GM12878 (cell line): ENCODE measurements at regions not wholly inside any gene's neighbourhood (a gene's known extent, or its start where the extent isn't known, plus 50 kb on each side); places are given as distances from the start of the nearest gene placed in this dataset.

Source experiments
- ATAC-seq: fragments of 200-7000 bp; cut with Tn5 transposase; 3 replicates; pipeline ENCODE4 v1.9.1; 2020; ENCODE audit warnings: mild to moderate bottlenecking, moderate library complexity
- BruUV-seq: library from RNA; stranded (reverse); fragments of 400-500 nt; replicated peaks from 2 replicates; lab custom pipeline; 2021; lab: Mats Ljungman, UMichigan
- CTCF ChIA-PET: fragments of 300-600 bp; sonication (Branson Sonifier 250); formaldehyde crosslinking; extraction: SDS; loops from one replicate; lab custom pipeline; 2021; ENCODE audit warnings: inconsistent platforms; lab: Yijun Ruan, JAX
- POLR2A ChIA-PET: fragments of 350-600 bp; formaldehyde crosslinking; extraction: SDS; loops from one replicate; lab custom pipeline; 2021; ENCODE audit warnings: inconsistent platforms; lab: Charles Lee
- RAD21 ChIA-PET: fragments of 300-600 bp; sonication (Branson Sonifier 250); formaldehyde crosslinking; loops from one replicate; lab custom pipeline; 2023; ENCODE audit warnings: antibody characterized with exemption; ENCODE audit not compliant: unreplicated experiment; lab: Charles Lee
- SMC1A ChIA-PET: fragments of 300-600 bp; sonication (Branson Sonifier 250); formaldehyde crosslinking; loops from one replicate; lab custom pipeline; 2023; ENCODE audit not compliant: unreplicated experiment, uncharacterized antibody; lab: Charles Lee
- DNase-seq: peaks from one replicate; pipeline ENCODE4 v3.0.0-alpha.2; 2011; ENCODE audit warnings: low read depth, low spot score
- FAIRE-seq: peaks from 3 replicates; lab custom pipeline; 2011; peaks lifted over from hg19 to GRCh38; lab: Jason Lieb, UNC
- H2AFZ ChIP-seq: 2 replicates; pipeline ENCODE4 v1.6.0; 2011; ENCODE audit warnings: low read depth, low read length, control low read depth; ENCODE audit not compliant: control insufficient read depth
- H3K27ac ChIP-seq: 2 replicates; pipeline ENCODE4 v1.5.1; 2011; ENCODE audit warnings: control low read depth; ENCODE audit not compliant: control insufficient read depth, insufficient read depth
- H3K27me3 ChIP-seq, 2 experiments: replicated peaks in 1 of 2; 2 replicates each; pipeline versions ENCODE4 v1.6.0 to v1.6.1; 2011; ENCODE audit warnings: low read length in 1 of 2; ENCODE audit not compliant: control insufficient read depth in 2 of 2, insufficient read depth in 2 of 2
- H3K36me3 ChIP-seq, 2 experiments: 2 replicates each; pipeline ENCODE4 v1.5.1; 2011; ENCODE audit warnings: low read length in 1 of 2; ENCODE audit not compliant: control insufficient read depth in 2 of 2, insufficient read depth in 2 of 2
- H3K4me1 ChIP-seq: 2 replicates; pipeline ENCODE4 v1.6.1; 2011; ENCODE audit warnings: mild to moderate bottlenecking, low read length, moderate library complexity, mixed read lengths; ENCODE audit not compliant: control insufficient read depth, insufficient read depth
- H3K4me2 ChIP-seq: 2 replicates; pipeline ENCODE4 v1.6.0; 2011; ENCODE audit warnings: control low read depth; ENCODE audit not compliant: control insufficient read depth, insufficient read depth
- H3K4me3 ChIP-seq: fragments of 200-600 bp; sonication (generic); 2 replicates; pipeline ENCODE4 v1.5.1; 2016
- H3K79me2 ChIP-seq: 2 replicates; pipeline ENCODE4 v1.6.0; 2011; ENCODE audit warnings: low read length; ENCODE audit not compliant: control insufficient read depth, insufficient read depth
- H3K9ac ChIP-seq: 2 replicates; pipeline ENCODE4 v1.8.0; 2011; ENCODE audit warnings: low read length, control low read depth, mixed read lengths; ENCODE audit not compliant: control insufficient read depth, insufficient read depth
- H3K9me3 ChIP-seq: replicated peaks from 3 replicates; pipeline ENCODE4 v1.5.1; 2011; ENCODE audit warnings: mild to moderate bottlenecking, low read length; ENCODE audit not compliant: control insufficient read depth, insufficient read depth
- H4K20me1 ChIP-seq: 2 replicates; pipeline ENCODE4 v1.6.0; 2011; ENCODE audit not compliant: control insufficient read depth, insufficient read depth
- ATF7 ChIP-seq: fragments of 450-650 bp; IDR thresholded peaks from 2 replicates; pipeline ENCODE4 v1.6.1; 2016; ENCODE audit warnings: low read depth, mild to moderate bottlenecking
- CREB1 ChIP-seq: IDR thresholded peaks from 2 replicates; pipeline ENCODE4 v1.6.1; 2012; ENCODE audit warnings: low read depth, mild to moderate bottlenecking, inconsistent platforms
- EED ChIP-seq: sonication (generic); IDR thresholded peaks from 2 replicates; pipeline ENCODE4 v1.6.1; 2016; ENCODE audit warnings: antibody characterized with exemption, low read depth
- ETV6 ChIP-seq, 2 experiments: fragments of 450-650 bp in 1 of 2; IDR thresholded peaks in 1 of 2; conservative IDR thresholded peaks in 1 of 2; 2 replicates each; pipeline ENCODE4 v1.6.1; 2014; ENCODE audit warnings: antibody characterized with exemption in 1 of 2, borderline replicate concordance in 1 of 2, low read depth in 1 of 2, mild to moderate bottlenecking in 1 of 2, moderate library complexity in 1 of 2
- FOS ChIP-seq: IDR thresholded peaks from 3 replicates; pipeline ENCODE4 v1.6.1; 2011; ENCODE audit warnings: borderline replicate concordance; ENCODE audit not compliant: insufficient read length; ENCODE audit errors: extremely low read depth
- HCFC1 ChIP-seq: fragments of 150-350 bp; IDR thresholded peaks from 2 replicates; pipeline ENCODE4 v1.6.1; 2014; ENCODE audit warnings: low read length
- HDGF ChIP-seq: fragments of 450-650 bp; IDR thresholded peaks from 2 replicates; pipeline ENCODE4 v1.6.1; 2016; ENCODE audit warnings: antibody characterized with exemption
- IRF3 ChIP-seq: fragments of 450-650 bp; IDR thresholded peaks from 2 replicates; pipeline ENCODE4 v1.6.1; 2014; ENCODE audit warnings: mild to moderate bottlenecking
- JUND ChIP-seq: IDR thresholded peaks from 2 replicates; pipeline ENCODE4 v1.6.1; 2012; ENCODE audit warnings: low read depth, mild to moderate bottlenecking, low read length, improper control_type of control experiment, moderate library complexity
- KAT2A ChIP-seq: conservative IDR thresholded peaks from 2 replicates; pipeline ENCODE4 v1.6.1; 2011; ENCODE audit warnings: low read depth, low read length; ENCODE audit not compliant: control insufficient read depth
- MEF2A ChIP-seq: IDR thresholded peaks from 2 replicates; pipeline ENCODE4 v1.6.1; 2011; ENCODE audit warnings: low read depth, mild to moderate bottlenecking, low read length, moderate library complexity; ENCODE audit not compliant: insufficient read depth
- MXI1 ChIP-seq: fragments of 150-350 bp; IDR thresholded peaks from 2 replicates; pipeline ENCODE4 v1.6.1; 2011; ENCODE audit warnings: low read depth, mild to moderate bottlenecking, inconsistent platforms, low read length, improper control_type of control experiment
- NFIC ChIP-seq: IDR thresholded peaks from 2 replicates; pipeline ENCODE4 v1.6.1; 2012; ENCODE audit warnings: low read depth, mild to moderate bottlenecking, inconsistent platforms, low read length, moderate library complexity
- NFXL1 ChIP-seq: fragments of 450-650 bp; IDR thresholded peaks from 2 replicates; pipeline ENCODE4 v1.6.1; 2017; ENCODE audit warnings: antibody characterized with exemption, mild to moderate bottlenecking, borderline replicate concordance
- RBBP5 ChIP-seq: fragments of 200-600 bp; sonication (generic); conservative IDR thresholded peaks from 2 replicates; pipeline ENCODE4 v1.6.1; 2016
- SIN3A ChIP-seq: IDR thresholded peaks from 2 replicates; pipeline ENCODE4 v1.6.1; 2012; ENCODE audit warnings: low read depth, low read length, improper control_type of control experiment
- SPI1 ChIP-seq: IDR thresholded peaks from 2 replicates; pipeline ENCODE4 v1.6.1; 2011; ENCODE audit warnings: low read depth, mild to moderate bottlenecking, low read length, moderate library complexity, borderline replicate concordance; ENCODE audit not compliant: insufficient read depth
- TCF3 ChIP-seq: IDR thresholded peaks from 2 replicates; pipeline ENCODE4 v1.6.1; 2012; ENCODE audit warnings: low read depth, mild to moderate bottlenecking, low read length, borderline replicate concordance; ENCODE audit not compliant: insufficient read depth
- WGBS: methylation state at CpG from one replicate; pipeline ENCODE4 v1.1.6; 2016; ENCODE audit warnings: low lambda C conversion rate; ENCODE audit not compliant: insufficient replicate concordance, insufficient coverage; ENCODE audit errors: missing lambda C conversion rate; 5-methylcytosine and 5-hydroxymethylcytosine counted together
- in situ Hi-C: fragments of 300-500 bp; cut with MboI; formaldehyde crosslinking; loops from 9 replicates; pipeline ENCODE4 v1.14.3; 2018; ENCODE audit warnings: mixed read lengths
- intact Hi-C: fragments of 100-400 bp; cut with micrococcal nuclease; formaldehyde crosslinking; loops from one replicate; pipeline ENCODE4 v1.14.2; 2022; ENCODE audit not compliant: unreplicated experiment
- TF ChIP-seq, protein P1 (sequence below): IDR thresholded peaks from 2 replicates; pipeline ENCODE4 v1.6.1; 2012; ENCODE audit warnings: low read depth, low read length, improper control_type of control experiment
- TF ChIP-seq, protein P2 (sequence below): fragments of 150-350 bp; IDR thresholded peaks from 2 replicates; pipeline ENCODE4 v1.6.1; 2014; ENCODE audit warnings: mild to moderate bottlenecking, low read depth, low read length

GRCh38 chr1:147843486-147843885, 59.1 kb upstream of the GJA8 start:
- Histone ChIP-seq H3K36me3 (no peaks in the 10 kb centered on the region), H2AFZ (no peak overlapping the region), H3K9me3 (no peaks in the 10 kb centered on the region), H3K27ac (no peak overlapping the region), H3K4me3 (no peak overlapping the region), H3K27me3 (no peaks in the 10 kb centered on the region), H3K4me1 (no peaks in the 10 kb centered on the region), H3K9ac (no peak overlapping the region), H4K20me1 (no peaks in the 10 kb centered on the region), H3K4me2 (no peak overlapping the region), H3K79me2 (no peaks in the 10 kb centered on the region)
- no TSS peak for BruUV-seq
- ATAC-seq (no peak), DNase-seq (no peak), FAIRE-seq (no peak)
- intact Hi-C loops, result no loop called here
- in situ Hi-C loops, result no loop called here
- TF ChIP-seq FOS (no peak), IRF3 (no peak), TCF3 (no peak), KAT2A (no peak), HDGF (no peak), RBBP5 (no peak), SIN3A (no peak), CREB1 (no peak), ETV6 (conservative IDR thresholded peaks at IDR 0.05 in 1 of 2, IDR thresholded peaks at IDR 0.05 in 1 of 2; ENCODE audit: borderline replicate concordance in 1 of 2, low read depth in 1 of 2) (no peak), NFXL1 (no peak), EED (no peak), HCFC1 (no peak), NFIC (no peak), JUND (no peak), MEF2A (no peak), ATF7 (no peak), SPI1 (no peak), MXI1 (no peak)
- TF ChIP-seq, protein P1, sequence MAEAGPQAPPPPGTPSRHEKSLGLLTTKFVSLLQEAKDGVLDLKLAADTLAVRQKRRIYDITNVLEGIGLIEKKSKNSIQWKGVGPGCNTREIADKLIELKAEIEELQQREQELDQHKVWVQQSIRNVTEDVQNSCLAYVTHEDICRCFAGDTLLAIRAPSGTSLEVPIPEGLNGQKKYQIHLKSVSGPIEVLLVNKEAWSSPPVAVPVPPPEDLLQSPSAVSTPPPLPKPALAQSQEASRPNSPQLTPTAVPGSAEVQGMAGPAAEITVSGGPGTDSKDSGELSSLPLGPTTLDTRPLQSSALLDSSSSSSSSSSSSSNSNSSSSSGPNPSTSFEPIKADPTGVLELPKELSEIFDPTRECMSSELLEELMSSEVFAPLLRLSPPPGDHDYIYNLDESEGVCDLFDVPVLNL, result no peak
- TF ChIP-seq, protein P2, sequence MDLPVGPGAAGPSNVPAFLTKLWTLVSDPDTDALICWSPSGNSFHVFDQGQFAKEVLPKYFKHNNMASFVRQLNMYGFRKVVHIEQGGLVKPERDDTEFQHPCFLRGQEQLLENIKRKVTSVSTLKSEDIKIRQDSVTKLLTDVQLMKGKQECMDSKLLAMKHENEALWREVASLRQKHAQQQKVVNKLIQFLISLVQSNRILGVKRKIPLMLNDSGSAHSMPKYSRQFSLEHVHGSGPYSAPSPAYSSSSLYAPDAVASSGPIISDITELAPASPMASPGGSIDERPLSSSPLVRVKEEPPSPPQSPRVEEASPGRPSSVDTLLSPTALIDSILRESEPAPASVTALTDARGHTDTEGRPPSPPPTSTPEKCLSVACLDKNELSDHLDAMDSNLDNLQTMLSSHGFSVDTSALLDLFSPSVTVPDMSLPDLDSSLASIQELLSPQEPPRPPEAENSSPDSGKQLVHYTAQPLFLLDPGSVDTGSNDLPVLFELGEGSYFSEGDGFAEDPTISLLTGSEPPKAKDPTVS, result no peak
- 0% methylated on average over 3 of the region's 3 CpGs for WGBS
- CTCF ChIA-PET, result interaction anchor here (0.7 to 1.0 kb wide), 2 partner anchors 13 to 77 kb away, joined by 3 read pairs; no protein-coding TSS in a partner anchor
- SMC1A ChIA-PET, result no interaction called here
- POLR2A ChIA-PET, result no interaction called here
- RAD21 ChIA-PET, result no interaction called here
